GM12864 (cell line): ENCODE measurements at regions not wholly inside any gene's neighbourhood (a gene's known extent, or its start where the extent isn't known, plus 50 kb on each side); places are given as distances from the start of the nearest gene placed in this dataset.

ENCODE experiments used
- DNase-seq: peaks from one replicate; pipeline ENCODE4 v3.0.0-alpha.2; 2011; ENCODE audit warnings: low read depth
- H3K4me3 ChIP-seq: 2 replicates; pipeline ENCODE4 v1.5.1; 2011; ENCODE audit warnings: mild to moderate bottlenecking, low read depth, low read length, control low read depth
- CTCF ChIP-seq: IDR thresholded peaks from 2 replicates; pipeline ENCODE4 v1.5.1; 2011; ENCODE audit warnings: low read depth, mild to moderate bottlenecking, moderate library complexity, low read length, control low read depth, inconsistent platforms; ENCODE audit errors: missing control alignments

DNA sequence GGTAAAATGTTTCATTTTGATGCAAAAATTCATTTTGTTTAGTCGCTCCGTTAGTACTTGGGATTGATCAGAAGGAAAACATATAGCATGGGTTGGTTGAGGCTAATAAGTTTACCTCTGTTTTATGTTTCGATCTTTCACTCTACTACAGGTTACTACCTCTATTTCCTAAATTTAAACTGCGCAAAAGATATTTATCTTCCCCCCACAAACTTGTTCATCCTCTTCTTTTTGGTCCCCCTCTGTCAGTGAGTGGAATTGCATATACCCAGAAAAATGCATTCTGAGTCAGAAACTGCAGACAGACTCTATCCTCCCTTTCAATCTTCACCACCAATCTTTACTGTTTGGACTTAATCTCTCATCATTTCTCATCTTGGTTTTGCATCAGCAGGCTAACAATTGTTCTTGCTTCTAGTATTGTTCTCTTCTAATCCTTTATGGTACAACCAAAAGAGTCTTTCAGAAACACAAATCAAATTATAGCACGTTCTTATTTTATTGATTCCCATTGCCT lies 316.0 kb upstream of the ADGRL4 start:
- no peak overlapping the region for H3K4me3 ChIP-seq
- no peak for TF ChIP-seq CTCF
- no peak for DNase-seq

- TF ChIP-seq CTCF: no peak
- DNase-seq: no peak
- H3K4me3 ChIP-seq: no peak overlapping the region
These were observed 305.9 kb upstream of the ADGRL4 start for GRCh38 chr1:79312438-79312837.

- no peak for DNase-seq
- no peak overlapping the region for H3K4me3 ChIP-seq
- no peak for TF ChIP-seq CTCF
These were observed 304.1 kb upstream of the ADGRL4 start for GRCh38 chr1:79310609-79311008.

DNA sequence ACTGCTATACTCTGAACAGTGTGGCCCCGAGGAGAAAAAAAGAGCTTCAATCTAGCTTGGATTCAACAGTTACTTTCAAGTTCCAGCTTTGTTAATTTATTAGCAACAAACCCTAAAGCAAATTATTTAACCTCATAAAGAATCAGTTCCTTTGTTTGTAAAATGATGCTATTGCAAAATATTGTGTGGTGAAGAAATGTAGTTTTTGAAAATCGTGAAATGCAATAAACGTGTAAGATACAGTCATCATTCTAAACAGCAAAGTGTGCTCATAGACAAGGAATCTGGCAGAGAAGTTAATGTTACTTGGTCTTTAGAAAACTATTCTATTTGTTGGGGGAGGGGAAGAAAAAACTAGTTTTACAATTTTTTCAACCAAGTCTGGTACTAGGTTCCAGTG lies 297.6 kb upstream of the ADGRL4 start:
- TF ChIP-seq CTCF: no peak
- DNase-seq: no peak
- no peak overlapping the region for H3K4me3 ChIP-seq

- no peak overlapping the region for H3K4me3 ChIP-seq
- no peak for TF ChIP-seq CTCF
- no peak for DNase-seq
These were observed 296.5 kb upstream of the ADGRL4 start for GRCh38 chr1:79303040-79303439.

GRCh38 chr1:79302380-79302930 lies 295.9 kb upstream of the ADGRL4 start:
- no peak overlapping the region for H3K4me3 ChIP-seq
- DNase-seq: no peak
- no peak for TF ChIP-seq CTCF

DNA sequence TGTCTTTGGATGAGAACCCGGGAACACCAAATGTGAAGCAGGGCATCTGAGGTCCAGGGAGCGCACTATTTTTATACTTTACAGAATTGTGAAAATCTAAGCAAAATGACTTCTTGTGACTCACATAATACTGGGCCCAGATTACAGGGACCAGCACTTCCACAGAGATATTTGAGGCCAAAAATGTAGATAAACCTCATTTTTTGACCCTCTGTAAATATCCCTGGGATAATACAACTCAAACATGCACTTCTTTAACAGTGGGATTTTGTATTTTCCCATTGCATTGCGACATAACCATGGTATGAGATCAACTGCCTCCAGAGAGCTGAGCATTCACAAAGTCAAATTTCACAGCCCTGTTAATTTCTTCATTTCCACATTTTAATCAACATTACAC lies 289.4 kb upstream of the ADGRL4 start:
- no peak overlapping the region for H3K4me3 ChIP-seq
- TF ChIP-seq CTCF: no peak
- DNase-seq: no peak
